ENCODE measurements at regions not wholly inside any gene's neighbourhood (a gene's known extent, or its start where the extent isn't known, plus 50 kb on each side); places are given as distances from the start of the nearest gene placed in this dataset.

DNA sequence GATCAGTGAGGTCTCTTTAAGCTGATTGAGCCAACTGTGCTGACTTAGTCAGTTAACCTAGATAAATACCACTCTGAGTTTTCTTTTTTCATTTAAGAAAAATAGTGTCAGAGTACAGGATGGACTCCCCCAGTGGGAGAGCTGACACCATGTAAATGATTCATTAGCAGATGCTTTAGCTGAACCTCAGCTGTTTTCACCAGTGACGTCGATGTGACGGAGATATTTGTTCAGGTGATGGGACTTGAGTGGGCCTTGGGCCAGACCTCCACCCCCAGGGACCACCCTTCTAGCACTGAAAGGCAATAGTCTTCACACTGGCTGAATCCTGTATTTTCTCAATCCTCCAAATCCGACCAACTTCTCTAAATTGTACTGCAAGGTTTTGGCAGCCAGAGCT, 196.1 kb downstream of the GAS1 start:
- no peak for TF ChIP-seq POLR2A (IDR thresholded peaks at IDR 0.05; ENCODE audit: low read depth, low read length)
- TF ChIP-seq TAF1 (IDR thresholded peaks at IDR 0.05; ENCODE audit: borderline replicate concordance, low read depth, low read length): no peak

Data from GM12892 (cell line).